ENCODE measurements at regions not wholly inside any gene's neighbourhood (a gene's known extent, or its start where the extent isn't known, plus 50 kb on each side); places are given as distances from the start of the nearest gene placed in this dataset.
"Not testable (repeated sequence)": the region's sequence is repeated elsewhere in the genome, so short reads cannot be mapped to it uniquely, and the experiment has no call there.

GRCh38 chr18:47410139-47410538 is 158.7 kb upstream of the SKOR2 start:
- DNase-seq (ENCODE audit: low read depth in 2 of 2), result no peak

- no peak for DNase-seq (ENCODE audit: low read depth in 2 of 2)
These were observed 158.1 kb upstream of the SKOR2 start for GRCh38 chr18:47409519-47409918.

GRCh38 chr18:47407736-47408135 is 156.3 kb upstream of the SKOR2 start:
- DNase-seq (ENCODE audit: low read depth in 2 of 2), result no peak

- DNase-seq (ENCODE audit: low read depth in 2 of 2), result no peak
These were observed 153.4 kb upstream of the SKOR2 start for GRCh38 chr18:47404845-47405244.

GRCh38 chr18:47403949-47404348 is 152.5 kb upstream of the SKOR2 start:
- no peak for DNase-seq (ENCODE audit: low read depth in 2 of 2)

GRCh38 chr18:47403317-47403716 is 151.9 kb upstream of the SKOR2 start:
- DNase-seq (ENCODE audit: low read depth in 2 of 2), result no peak

- DNase-seq (ENCODE audit: low read depth in 2 of 2), result no peak
These were observed 148.0 kb upstream of the SKOR2 start for GRCh38 chr18:47399475-47399874.

GRCh38 chr18:47397671-47398319 is 146.3 kb upstream of the SKOR2 start:
- DNase-seq (ENCODE audit: low read depth in 2 of 2), result peak in 1 of 2 donors; percentile 1

- DNase-seq (ENCODE audit: low read depth in 2 of 2), result no peak
These were observed 140.2 kb upstream of the SKOR2 start for GRCh38 chr18:47391665-47392064.

GRCh38 chr18:47390410-47391024 is 139.1 kb upstream of the SKOR2 start:
- no peak for DNase-seq (ENCODE audit: low read depth in 2 of 2)

- no peak for DNase-seq (ENCODE audit: low read depth in 2 of 2)
These were observed 137.8 kb upstream of the SKOR2 start for GRCh38 chr18:47389210-47389609.

- DNase-seq (ENCODE audit: low read depth in 2 of 2), result no peak
These were observed 136.4 kb upstream of the SKOR2 start for GRCh38 chr18:47387864-47388263.

- no peak for DNase-seq (ENCODE audit: low read depth in 2 of 2)
These were observed 132.3 kb upstream of the SKOR2 start for GRCh38 chr18:47383729-47384128.

- DNase-seq (ENCODE audit: low read depth in 2 of 2), result no peak
These were observed 130.6 kb upstream of the SKOR2 start for GRCh38 chr18:47381975-47382570.

- no peak for DNase-seq (ENCODE audit: low read depth in 2 of 2)
These were observed 128.7 kb upstream of the SKOR2 start for GRCh38 chr18:47380153-47380552.

- no peak for DNase-seq (ENCODE audit: low read depth in 2 of 2)
These were observed 122.0 kb upstream of the SKOR2 start for GRCh38 chr18:47373465-47373864.

- DNase-seq (ENCODE audit: low read depth in 2 of 2), result no peak
These were observed 118.6 kb upstream of the SKOR2 start for GRCh38 chr18:47370052-47370451.

- DNase-seq (ENCODE audit: low read depth in 2 of 2), result not testable (repeated sequence)
These were observed 102.6 kb upstream of the SKOR2 start for GRCh38 chr18:47354061-47354460.

GRCh38 chr18:47346016-47346415 is 94.6 kb upstream of the SKOR2 start:
- no peak for DNase-seq (ENCODE audit: low read depth in 2 of 2)

- no peak for DNase-seq (ENCODE audit: low read depth in 2 of 2)
These were observed 93.8 kb upstream of the SKOR2 start for GRCh38 chr18:47345291-47345690.

- DNase-seq (ENCODE audit: low read depth in 2 of 2), result no peak
These were observed 91.8 kb upstream of the SKOR2 start for GRCh38 chr18:47343291-47343690.

- DNase-seq (ENCODE audit: low read depth in 2 of 2), result no peak
These were observed 91.1 kb upstream of the SKOR2 start for GRCh38 chr18:47342566-47342965.

GRCh38 chr18:47341678-47342077 is 90.2 kb upstream of the SKOR2 start:
- no peak for DNase-seq (ENCODE audit: low read depth in 2 of 2)
